PC-9 (cell line): ENCODE measurements at regions not wholly inside any gene's neighbourhood (a gene's known extent, or its start where the extent isn't known, plus 50 kb on each side); places are given as distances from the start of the nearest gene placed in this dataset.

Experiments
- BruUV-seq: library from RNA; stranded (reverse); fragments of 400-500 nt; replicated peaks from 2 replicates; lab custom pipeline; 2021; lab: Mats Ljungman, UMichigan
- CTCF ChIA-PET: fragments of 300-600 bp; sonication (Branson Sonifier 250); formaldehyde crosslinking; loops from one replicate; lab custom pipeline; 2022; ENCODE audit warnings: antibody characterized with exemption; lab: Charles Lee
- POLR2A ChIA-PET: fragments of 300-600 bp; sonication (Branson Sonifier 250); formaldehyde crosslinking; loops from one replicate; lab custom pipeline; 2022; ENCODE audit warnings: antibody characterized with exemption; ENCODE audit not compliant: unreplicated experiment; lab: Charles Lee
- DNase-seq, 2 experiments: peaks; one replicate each; pipeline versions ENCODE4 v3.0.0 to v3.0.0-alpha.2; 2015 to 2022; ENCODE audit warnings: mixed read lengths in 1 of 2
- H2AFZ ChIP-seq: fragments of 200-600 bp; sonication (generic); 2 replicates; pipeline ENCODE4 v1.8.1; 2017; ENCODE audit warnings: antibody characterized with exemption
- H3F3A ChIP-seq: fragments of 200-600 bp; sonication (generic); 2 replicates; pipeline ENCODE4 v1.8.1; 2017; ENCODE audit warnings: antibody characterized with exemption, mild to moderate bottlenecking, low read depth; ENCODE audit not compliant: insufficient read depth
- H3K27ac ChIP-seq: fragments of 200-600 bp; sonication (generic); 2 replicates; pipeline ENCODE4 v1.6.1; 2016; ENCODE audit warnings: mixed run types
- H3K27me3 ChIP-seq: fragments of 200-600 bp; sonication (generic); 2 replicates; pipeline ENCODE4 v1.6.1; 2016; ENCODE audit warnings: low read depth, mixed run types; ENCODE audit not compliant: insufficient read depth
- H3K36me3 ChIP-seq: fragments of 200-600 bp; sonication (generic); 2 replicates; pipeline ENCODE4 v1.6.1; 2016; ENCODE audit warnings: low read depth, mixed run types
- H3K4me1 ChIP-seq: fragments of 200-600 bp; sonication (generic); replicated peaks from 2 replicates; pipeline ENCODE4 v1.6.1; 2016; ENCODE audit warnings: mixed run types; ENCODE audit not compliant: insufficient read depth
- H3K4me2 ChIP-seq: fragments of 200-600 bp; sonication (generic); 2 replicates; pipeline ENCODE4 v1.6.1; 2017; ENCODE audit warnings: mixed run types
- H3K4me3 ChIP-seq: fragments of 200-600 bp; sonication (generic); 2 replicates; pipeline ENCODE4 v1.6.1; 2016; ENCODE audit warnings: mixed run types
- H3K79me2 ChIP-seq: fragments of 200-600 bp; sonication (generic); 2 replicates; pipeline ENCODE4 v1.6.1; 2017; ENCODE audit warnings: low read depth, mixed run types
- H3K9me2 ChIP-seq: fragments of 200-600 bp; sonication (generic); 2 replicates; pipeline ENCODE4 v1.8.1; 2017; ENCODE audit warnings: mild to moderate bottlenecking; ENCODE audit not compliant: insufficient read depth
- H3K9me3 ChIP-seq: fragments of 200-600 bp; sonication (generic); 2 replicates; pipeline ENCODE4 v1.8.1; 2016; ENCODE audit warnings: low read depth; ENCODE audit not compliant: insufficient read depth
- H4K20me1 ChIP-seq: fragments of 200-600 bp; sonication (generic); 2 replicates; pipeline ENCODE4 v1.8.1; 2017; ENCODE audit not compliant: insufficient read depth
- CTCF ChIP-seq: fragments of 200-600 bp; sonication (generic); conservative IDR thresholded peaks from 2 replicates; pipeline ENCODE4 v1.6.1; 2017; ENCODE audit warnings: mixed run types, antibody characterized with exemption, mild to moderate bottlenecking, moderate library complexity
- EZH2 ChIP-seq: fragments of 200-600 bp; sonication (generic); IDR thresholded peaks from 2 replicates; pipeline ENCODE4 v1.8.0; 2017; ENCODE audit warnings: antibody characterized with exemption, low read depth
- intact Hi-C: fragments of 100-400 bp; cut with micrococcal nuclease; formaldehyde crosslinking; loops from one replicate; pipeline ENCODE4 v1.10.0; 2022; ENCODE audit not compliant: unreplicated experiment

GRCh38 chr9:14531341-14532269 lies 161.6 kb downstream of the ZDHHC21 start:
- Histone ChIP-seq H3K4me3 (no peak overlapping the region), H3K36me3 (no peaks in the 10 kb centered on the region), H3K79me2 (no peaks in the 10 kb centered on the region), H3K9me2 (no peaks in the 10 kb centered on the region), H3K4me2 (no peak overlapping the region), H4K20me1 (no peaks in the 10 kb centered on the region), H3K4me1 (no peaks in the 10 kb centered on the region), H3K9me3 (no peaks in the 10 kb centered on the region), H3K27me3 (no peaks in the 10 kb centered on the region), H2AFZ (no peak overlapping the region), H3K27ac (no peak overlapping the region), H3F3A (no peaks in the 10 kb centered on the region)
- POLR2A ChIA-PET: interaction anchor here (0.6 kb wide), 1 partner anchor 97 kb away, joined by 11 read pairs; no protein-coding TSS in a partner anchor
- no TSS peak for BruUV-seq
- TF ChIP-seq CTCF: no peak
- TF ChIP-seq EZH2: no peak
- no peak for DNase-seq
- CTCF ChIA-PET: no interaction called here
- intact Hi-C loops: no loop called here

- no peaks in the 10 kb centered on the region for H3K9me3 ChIP-seq
- POLR2A ChIA-PET: no interaction called here
- no peaks in the 10 kb centered on the region for H4K20me1 ChIP-seq
- H3K4me2 ChIP-seq: no peak overlapping the region
- no peak overlapping the region for H3K27ac ChIP-seq
- H3F3A ChIP-seq: no peaks in the 10 kb centered on the region
- 0 out of 2 replicates have a peak overlapping the region, but pooled peaks have one; percentile 16 for H2AFZ ChIP-seq
- BruUV-seq: no TSS peak
- no peaks in the 10 kb centered on the region for H3K9me2 ChIP-seq
- H3K79me2 ChIP-seq: no peaks in the 10 kb centered on the region
- no peaks in the 10 kb centered on the region for H3K36me3 ChIP-seq
- no peaks in the 10 kb centered on the region for H3K4me1 ChIP-seq
- H3K27me3 ChIP-seq: no peaks in the 10 kb centered on the region
- DNase-seq: no peak
- H3K4me3 ChIP-seq: no peak overlapping the region
- TF ChIP-seq CTCF (no peak), EZH2 (no peak)
- CTCF ChIA-PET: no interaction called here
- intact Hi-C loops: no loop called here
These were observed 162.4 kb downstream of the ZDHHC21 start for GRCh38 chr9:14530841-14531240.

- Histone ChIP-seq H3K4me3 (no peak overlapping the region), H3K79me2 (no peaks in the 10 kb centered on the region), H3F3A (no peaks in the 10 kb centered on the region), H3K36me3 (no peaks in the 10 kb centered on the region), H3K9me2 (no peaks in the 10 kb centered on the region), H3K27me3 (no peaks in the 10 kb centered on the region), H3K4me2 (no peak overlapping the region), H3K27ac (no peak overlapping the region), H4K20me1 (no peaks in the 10 kb centered on the region), H3K4me1 (no peaks in the 10 kb centered on the region), H3K9me3 (no peaks in the 10 kb centered on the region), H2AFZ (0 out of 2 replicates have a peak overlapping the region, but pooled peaks have one; percentile 16)
- BruUV-seq: no TSS peak
- ChIA-PET POLR2A (no interaction called here), CTCF (no interaction called here)
- TF ChIP-seq CTCF: no peak
- no peak for TF ChIP-seq EZH2
- intact Hi-C loops: no loop called here
- no peak for DNase-seq
These were observed 162.9 kb downstream of the ZDHHC21 start for GRCh38 chr9:14530366-14530765.
